ENCODE measurements at regions not wholly inside any gene's neighbourhood (a gene's known extent, or its start where the extent isn't known, plus 50 kb on each side); places are given as distances from the start of the nearest gene placed in this dataset.

DNA sequence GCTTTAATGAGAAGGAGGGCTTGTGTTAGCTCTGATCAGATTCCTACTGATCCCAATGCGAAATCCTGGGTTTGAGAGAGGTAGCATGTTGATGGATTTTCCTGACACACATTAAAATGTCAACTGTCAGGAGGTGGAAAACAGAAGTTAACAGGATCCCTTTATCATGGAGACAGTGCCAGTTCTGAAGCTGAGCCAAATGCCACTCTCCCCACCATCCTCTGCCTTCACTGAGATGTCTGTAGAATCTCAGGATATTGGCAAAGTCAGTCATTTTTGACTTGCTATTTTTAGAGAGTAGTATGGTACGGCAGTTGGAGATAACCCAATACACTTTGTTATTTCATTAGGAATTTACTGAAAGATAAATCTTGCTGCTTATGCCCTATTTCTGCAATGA is 1816.2 kb upstream of the FLRT2 start:
- TF ChIP-seq, protein P1, sequence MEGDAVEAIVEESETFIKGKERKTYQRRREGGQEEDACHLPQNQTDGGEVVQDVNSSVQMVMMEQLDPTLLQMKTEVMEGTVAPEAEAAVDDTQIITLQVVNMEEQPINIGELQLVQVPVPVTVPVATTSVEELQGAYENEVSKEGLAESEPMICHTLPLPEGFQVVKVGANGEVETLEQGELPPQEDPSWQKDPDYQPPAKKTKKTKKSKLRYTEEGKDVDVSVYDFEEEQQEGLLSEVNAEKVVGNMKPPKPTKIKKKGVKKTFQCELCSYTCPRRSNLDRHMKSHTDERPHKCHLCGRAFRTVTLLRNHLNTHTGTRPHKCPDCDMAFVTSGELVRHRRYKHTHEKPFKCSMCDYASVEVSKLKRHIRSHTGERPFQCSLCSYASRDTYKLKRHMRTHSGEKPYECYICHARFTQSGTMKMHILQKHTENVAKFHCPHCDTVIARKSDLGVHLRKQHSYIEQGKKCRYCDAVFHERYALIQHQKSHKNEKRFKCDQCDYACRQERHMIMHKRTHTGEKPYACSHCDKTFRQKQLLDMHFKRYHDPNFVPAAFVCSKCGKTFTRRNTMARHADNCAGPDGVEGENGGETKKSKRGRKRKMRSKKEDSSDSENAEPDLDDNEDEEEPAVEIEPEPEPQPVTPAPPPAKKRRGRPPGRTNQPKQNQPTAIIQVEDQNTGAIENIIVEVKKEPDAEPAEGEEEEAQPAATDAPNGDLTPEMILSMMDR (IDR thresholded peaks at IDR 0.05): no peak
- TF ChIP-seq POLR2AphosphoS5 (IDR thresholded peaks at IDR 0.05) (no peak), POLR2A (IDR thresholded peaks at IDR 0.05) (no peak)

Measured in transverse colon (tissue), 4 donors.